Parathyroid adenoma (tissue), 2 donors: ENCODE measurements at regions not wholly inside any gene's neighbourhood (a gene's known extent, or its start where the extent isn't known, plus 50 kb on each side); places are given as distances from the start of the nearest gene placed in this dataset.

Experiments
- H2AFZ ChIP-seq: fragments of 300-600 bp; sonication (generic); one replicate; pipeline ENCODE4 v1.7.0; 2017; ENCODE audit warnings: antibody characterized with exemption, mild to moderate bottlenecking
- H3K27ac ChIP-seq: fragments of 300-600 bp; sonication (generic); one replicate; pipeline ENCODE4 v1.7.0; 2017
- H3K27me3 ChIP-seq: fragments of 300-600 bp; sonication (generic); one replicate; pipeline ENCODE4 v1.7.0; 2017; ENCODE audit warnings: low read length; ENCODE audit not compliant: control insufficient read depth, insufficient read depth
- H3K36me3 ChIP-seq: fragments of 300-600 bp; sonication (generic); one replicate; pipeline ENCODE4 v1.7.0; 2017; ENCODE audit warnings: low read length; ENCODE audit not compliant: control insufficient read depth, insufficient read depth
- H3K4me1 ChIP-seq: fragments of 300-600 bp; sonication (generic); one replicate; pipeline ENCODE4 v1.7.0; 2017; ENCODE audit warnings: control low read depth
- H3K4me2 ChIP-seq: fragments of 300-600 bp; sonication (generic); one replicate; pipeline ENCODE4 v1.7.0; 2017; ENCODE audit warnings: low read length
- H3K4me3 ChIP-seq: fragments of 300-600 bp; sonication (generic); one replicate; pipeline ENCODE4 v1.7.0; 2017; ENCODE audit warnings: low read depth, low read length
- H3K79me2 ChIP-seq: fragments of 300-600 bp; sonication (generic); one replicate; pipeline ENCODE4 v1.7.0; 2017; ENCODE audit warnings: control low read depth
- H3K9ac ChIP-seq: fragments of 300-600 bp; sonication (generic); one replicate; pipeline ENCODE4 v1.7.0; 2017; ENCODE audit warnings: mild to moderate bottlenecking
- H3K9me3 ChIP-seq: fragments of 300-600 bp; sonication (generic); one replicate; pipeline ENCODE4 v1.7.0; 2017; ENCODE audit warnings: low read length; ENCODE audit not compliant: control insufficient read depth
- CTCF ChIP-seq: fragments of 300-600 bp; sonication (generic); IDR thresholded peaks from one replicate; pipeline ENCODE4 v1.7.0; 2017; ENCODE audit warnings: antibody characterized with exemption, mild to moderate bottlenecking
- donor health status: primary hyperparathyroidism.

GRCh38 chr12:68460236-68460635 is 128.1 kb upstream of the MDM1 start:
- H3K9me3 ChIP-seq: no peaks in the 10 kb centered on the region
- no peak overlapping the region for H3K27ac ChIP-seq
- no peak overlapping the region for H3K4me3 ChIP-seq
- H3K9ac ChIP-seq: no peak overlapping the region
- TF ChIP-seq CTCF: no peak
- no peaks in the 10 kb centered on the region for H3K27me3 ChIP-seq
- H3K4me1 ChIP-seq: no peaks in the 10 kb centered on the region
- no peaks in the 10 kb centered on the region for H3K79me2 ChIP-seq
- H3K4me2 ChIP-seq: no peak overlapping the region
- no peaks in the 10 kb centered on the region for H3K36me3 ChIP-seq
- no peak overlapping the region for H2AFZ ChIP-seq

GRCh38 chr12:68461645-68462044 is 129.5 kb upstream of the MDM1 start:
- H3K27ac ChIP-seq: no peak overlapping the region
- H3K4me2 ChIP-seq: no peak overlapping the region
- no peaks in the 10 kb centered on the region for H3K36me3 ChIP-seq
- H2AFZ ChIP-seq: no peak overlapping the region
- TF ChIP-seq CTCF: no peak
- H3K27me3 ChIP-seq: no peaks in the 10 kb centered on the region
- no peak overlapping the region for H3K4me3 ChIP-seq
- H3K79me2 ChIP-seq: no peaks in the 10 kb centered on the region
- H3K9ac ChIP-seq: no peak overlapping the region
- H3K4me1 ChIP-seq: no peaks in the 10 kb centered on the region
- H3K9me3 ChIP-seq: no peaks in the 10 kb centered on the region

- no peak for TF ChIP-seq CTCF
- Histone ChIP-seq H3K27me3 (no peaks in the 10 kb centered on the region), H3K79me2 (no peaks in the 10 kb centered on the region), H3K27ac (no peak overlapping the region), H3K4me3 (no peak overlapping the region), H3K4me2 (no peak overlapping the region), H2AFZ (no peak overlapping the region), H3K9ac (no peak overlapping the region), H3K36me3 (no peaks in the 10 kb centered on the region), H3K9me3 (no peaks in the 10 kb centered on the region), H3K4me1 (no peaks in the 10 kb centered on the region)
These were observed 130.6 kb upstream of the MDM1 start for GRCh38 chr12:68462803-68463202.

GRCh38 chr12:68465227-68465626 is 133.1 kb upstream of the MDM1 start:
- no peak overlapping the region for H3K4me2 ChIP-seq
- no peaks in the 10 kb centered on the region for H3K4me1 ChIP-seq
- no peak for TF ChIP-seq CTCF
- no peaks in the 10 kb centered on the region for H3K79me2 ChIP-seq
- no peak overlapping the region for H2AFZ ChIP-seq
- no peak overlapping the region for H3K27ac ChIP-seq
- no peaks in the 10 kb centered on the region for H3K9me3 ChIP-seq
- no peaks in the 10 kb centered on the region for H3K27me3 ChIP-seq
- no peaks in the 10 kb centered on the region for H3K36me3 ChIP-seq
- no peak overlapping the region for H3K9ac ChIP-seq
- no peak overlapping the region for H3K4me3 ChIP-seq

- H3K9ac ChIP-seq: no peak overlapping the region
- H3K4me2 ChIP-seq: no peak overlapping the region
- no peaks in the 10 kb centered on the region for H3K9me3 ChIP-seq
- no peaks in the 10 kb centered on the region for H3K4me1 ChIP-seq
- no peaks in the 10 kb centered on the region for H3K36me3 ChIP-seq
- H3K27me3 ChIP-seq: no peaks in the 10 kb centered on the region
- no peak overlapping the region for H3K27ac ChIP-seq
- no peak for TF ChIP-seq CTCF
- H3K4me3 ChIP-seq: no peak overlapping the region
- no peak overlapping the region for H2AFZ ChIP-seq
- H3K79me2 ChIP-seq: no peaks in the 10 kb centered on the region
These were observed 135.4 kb upstream of the MDM1 start for GRCh38 chr12:68467514-68467913.
